DOHH2 (cell line): ENCODE measurements at regions not wholly inside any gene's neighbourhood (a gene's known extent, or its start where the extent isn't known, plus 50 kb on each side); places are given as distances from the start of the nearest gene placed in this dataset.

Experiments
- H3F3A ChIP-seq: fragments of 200-600 bp; sonication (generic), shearing (Covaris generic); 2 replicates; pipeline ENCODE4 v1.6.0; 2016; ENCODE audit warnings: antibody characterized with exemption, mild to moderate bottlenecking; ENCODE audit not compliant: control insufficient read depth, insufficient read depth
- H3K27ac ChIP-seq: fragments of 200-600 bp; sonication (generic); 2 replicates; pipeline ENCODE4 v1.5.1; 2014; ENCODE audit warnings: low read depth, mild to moderate bottlenecking, low read length, moderate library complexity
- H3K27me3 ChIP-seq: fragments of 200-600 bp; sonication (generic); 2 replicates; pipeline ENCODE4 v1.6.1; 2014; ENCODE audit warnings: mild to moderate bottlenecking, low read length, mixed read lengths; ENCODE audit not compliant: control insufficient read depth
- H3K36me3 ChIP-seq: fragments of 200-600 bp; sonication (generic); 2 replicates; pipeline ENCODE4 v1.6.1; 2014; ENCODE audit warnings: mild to moderate bottlenecking, low read length, moderate library complexity, mixed read lengths; ENCODE audit not compliant: control insufficient read depth
- H3K4me1 ChIP-seq: fragments of 200-600 bp; sonication (generic); 2 replicates; pipeline ENCODE4 v1.6.1; 2014; ENCODE audit warnings: mild to moderate bottlenecking, low read length, mixed read lengths; ENCODE audit not compliant: control insufficient read depth
- H3K4me2 ChIP-seq: fragments of 200-600 bp; sonication (generic); 2 replicates; pipeline ENCODE4 v1.6.0; 2014; ENCODE audit warnings: mild to moderate bottlenecking, low read length, moderate library complexity
- H3K4me3 ChIP-seq: fragments of 200-600 bp; sonication (generic); 2 replicates; pipeline ENCODE4 v1.5.1; 2014; ENCODE audit warnings: mild to moderate bottlenecking, low read length, mixed read lengths
- H3K79me2 ChIP-seq: fragments of 200-600 bp; sonication (generic); 2 replicates; pipeline ENCODE4 v1.6.1; 2014; ENCODE audit warnings: mild to moderate bottlenecking, low read length, mixed read lengths; ENCODE audit not compliant: control insufficient read depth
- H3K9me2 ChIP-seq: fragments of 200-600 bp; sonication (generic); replicated peaks from 2 replicates; pipeline ENCODE4 v1.6.1; 2014; ENCODE audit warnings: mild to moderate bottlenecking, low read length, mixed read lengths; ENCODE audit not compliant: control insufficient read depth
- H3K9me3 ChIP-seq: fragments of 200-600 bp; sonication (generic); 2 replicates; pipeline ENCODE4 v1.6.1; 2014; ENCODE audit warnings: antibody characterized with exemption, low read length, mixed read lengths; ENCODE audit not compliant: control insufficient read depth, insufficient read depth
- H4K20me1 ChIP-seq: fragments of 200-600 bp; sonication (generic); 2 replicates; pipeline ENCODE4 v1.6.0; 2014; ENCODE audit warnings: low read depth, mild to moderate bottlenecking, antibody characterized with exemption, low read length, moderate library complexity; ENCODE audit not compliant: control insufficient read depth, insufficient read depth
- CTCF ChIP-seq: fragments of 200-600 bp; sonication (generic); IDR thresholded peaks from one replicate; pipeline ENCODE4 v1.5.1; 2014; ENCODE audit warnings: antibody characterized with exemption, mild to moderate bottlenecking, low read depth, low read length; ENCODE audit not compliant: poor library complexity, severe bottlenecking
- EZH2phosphoT487 ChIP-seq: fragments of 200-600 bp; sonication (generic); IDR thresholded peaks from 2 replicates; pipeline ENCODE4 v1.6.1; 2017; ENCODE audit warnings: borderline replicate concordance, mild to moderate bottlenecking, antibody characterized with exemption, low read length, moderate library complexity, mixed read lengths

- H3K27ac ChIP-seq = no peak overlapping the region
- H3K27me3 ChIP-seq = no peaks in the 10 kb centered on the region
- no peak overlapping the region for H3K4me3 ChIP-seq
- peaks cover 24% of the 10 kb centered on the region for H3K4me1 ChIP-seq
- H4K20me1 ChIP-seq = no peaks in the 10 kb centered on the region
- H3K9me3 ChIP-seq = no peaks in the 10 kb centered on the region
- no peaks in the 10 kb centered on the region for H3K79me2 ChIP-seq
- TF ChIP-seq EZH2phosphoT487 (no peak), CTCF (no peak)
- H3K9me2 ChIP-seq = no peaks in the 10 kb centered on the region
- H3K36me3 ChIP-seq = no peaks in the 10 kb centered on the region
- no peaks in the 10 kb centered on the region for H3F3A ChIP-seq
- no peak overlapping the region for H3K4me2 ChIP-seq
These were observed 811.0 kb upstream of the AMELY start for GRCh38 chrY:7722566-7722965.

- H4K20me1 ChIP-seq = no peaks in the 10 kb centered on the region
- no peak overlapping the region for H3K27ac ChIP-seq
- TF ChIP-seq CTCF (no peak), EZH2phosphoT487 (no peak)
- H3K4me2 ChIP-seq = no peak overlapping the region
- peaks cover 24% of the 10 kb centered on the region for H3K4me1 ChIP-seq
- H3F3A ChIP-seq = no peaks in the 10 kb centered on the region
- no peaks in the 10 kb centered on the region for H3K9me2 ChIP-seq
- no peaks in the 10 kb centered on the region for H3K27me3 ChIP-seq
- H3K4me3 ChIP-seq = no peak overlapping the region
- H3K9me3 ChIP-seq = no peaks in the 10 kb centered on the region
- no peaks in the 10 kb centered on the region for H3K79me2 ChIP-seq
- no peaks in the 10 kb centered on the region for H3K36me3 ChIP-seq
These were observed 809.4 kb upstream of the AMELY start for GRCh38 chrY:7720974-7721373.

- H3K4me1 ChIP-seq = peaks cover 15% of the 10 kb centered on the region
- no peaks in the 10 kb centered on the region for H3K36me3 ChIP-seq
- no peaks in the 10 kb centered on the region for H3K9me2 ChIP-seq
- H3F3A ChIP-seq = no peaks in the 10 kb centered on the region
- H3K4me3 ChIP-seq = no peak overlapping the region
- H3K27ac ChIP-seq = no peak overlapping the region
- H3K4me2 ChIP-seq = no peak overlapping the region
- H3K9me3 ChIP-seq = no peaks in the 10 kb centered on the region
- H3K27me3 ChIP-seq = no peaks in the 10 kb centered on the region
- no peaks in the 10 kb centered on the region for H3K79me2 ChIP-seq
- TF ChIP-seq EZH2phosphoT487 (no peak), CTCF (no peak)
- no peaks in the 10 kb centered on the region for H4K20me1 ChIP-seq
These were observed 807.7 kb upstream of the AMELY start for GRCh38 chrY:7719271-7719670.

- H3F3A ChIP-seq = no peaks in the 10 kb centered on the region
- H3K27ac ChIP-seq = no peak overlapping the region
- no peaks in the 10 kb centered on the region for H3K9me3 ChIP-seq
- H3K4me1 ChIP-seq = peaks cover 8% of the 10 kb centered on the region
- H3K36me3 ChIP-seq = no peaks in the 10 kb centered on the region
- H3K27me3 ChIP-seq = no peaks in the 10 kb centered on the region
- no peaks in the 10 kb centered on the region for H3K79me2 ChIP-seq
- TF ChIP-seq EZH2phosphoT487 (no peak), CTCF (no peak)
- H3K9me2 ChIP-seq = no peaks in the 10 kb centered on the region
- H3K4me2 ChIP-seq = no peak overlapping the region
- no peaks in the 10 kb centered on the region for H4K20me1 ChIP-seq
- H3K4me3 ChIP-seq = no peak overlapping the region
These were observed 807.1 kb upstream of the AMELY start for GRCh38 chrY:7718626-7719025.
